HEK293 (cell line): ENCODE measurements at regions not wholly inside any gene's neighbourhood (a gene's known extent, or its start where the extent isn't known, plus 50 kb on each side); places are given as distances from the start of the nearest gene placed in this dataset.

Experiments used
- CTCF ChIA-PET: fragments of 350-600 bp; formaldehyde crosslinking; extraction: SDS; loops from one replicate; lab custom pipeline; 2021; ENCODE audit warnings: antibody characterized with exemption; lab: Yijun Ruan, JAX
- POLR2A ChIA-PET: fragments of 300-600 bp; formaldehyde crosslinking; extraction: SDS; loops from one replicate; lab custom pipeline; 2020; ENCODE audit warnings: antibody characterized with exemption, inconsistent platforms; lab: Yijun Ruan, JAX
- H3K27ac ChIP-seq: fragments of 200-500 bp; sonication (Bioruptor generic); 2 replicates; pipeline ENCODE4 v1.5.1; 2014; ENCODE audit warnings: low read depth, low read length, control low read depth, inconsistent platforms; ENCODE audit errors: extremely low read depth
- H3K36me3 ChIP-seq, 2 experiments: fragments of 200-500 bp in 1 of 2; sonication (Bioruptor generic) in 1 of 2; 1 replicate in 1 of 2; 2 replicates in 1 of 2; pipeline ENCODE4 v1.5.1; 2014 to 2017; ENCODE audit warnings: inconsistent platforms in 2 of 2, low read length in 2 of 2; ENCODE audit not compliant: control insufficient read depth in 2 of 2, insufficient read depth in 1 of 2
- H3K4me1 ChIP-seq: fragments of 200-500 bp; sonication (Bioruptor generic); 2 replicates; pipeline ENCODE4 v1.5.1; 2014; ENCODE audit warnings: mild to moderate bottlenecking, low read length, inconsistent platforms; ENCODE audit not compliant: control insufficient read depth, insufficient read depth
- H3K4me3 ChIP-seq: 2 replicates; pipeline ENCODE4 v1.5.1; 2011; ENCODE audit warnings: low read depth, mild to moderate bottlenecking, control low read depth, low read length, moderate library complexity
- H3K9me3 ChIP-seq: fragments of 200-500 bp; sonication (Bioruptor generic); 2 replicates; pipeline ENCODE4 v1.5.1; 2014; ENCODE audit warnings: low read depth, low read length, inconsistent platforms; ENCODE audit not compliant: control insufficient read depth, insufficient read depth
- ELK4 ChIP-seq: IDR thresholded peaks from 2 replicates; pipeline ENCODE4 v1.6.1; 2011; ENCODE audit warnings: mild to moderate bottlenecking, low read depth, low read length, borderline replicate concordance
- GLIS2 ChIP-seq: fragments of 450-650 bp; formaldehyde crosslinking; IDR thresholded peaks from 2 replicates; pipeline ENCODE4 v1.5.1; 2016; ENCODE audit warnings: missing biosample characterization, missing genetic modification characterization
- HOXC10 ChIP-seq: sonication (generic); formaldehyde crosslinking; IDR thresholded peaks from 2 replicates; pipeline ENCODE4 v1.8.1; 2023; ENCODE audit warnings: mild to moderate bottlenecking, missing genetic modification reagents
- KLF7 ChIP-seq: fragments of 450-650 bp; formaldehyde crosslinking; IDR thresholded peaks from 2 replicates; pipeline ENCODE4 v1.5.1; 2016; ENCODE audit warnings: missing biosample characterization, missing genetic modification characterization, borderline replicate concordance
- KLF8 ChIP-seq: fragments of 450-650 bp; formaldehyde crosslinking; IDR thresholded peaks from 2 replicates; pipeline ENCODE4 v1.5.1; 2016; ENCODE audit warnings: missing biosample characterization, missing genetic modification characterization
- KLF9 ChIP-seq: fragments of 450-650 bp; formaldehyde crosslinking; IDR thresholded peaks from 2 replicates; pipeline ENCODE4 v1.5.1; 2016; ENCODE audit warnings: missing biosample characterization, missing genetic modification characterization, low read depth
- OSR2 ChIP-seq: fragments of 450-650 bp; formaldehyde crosslinking; IDR thresholded peaks from 2 replicates; pipeline ENCODE4 v1.5.1; 2016; ENCODE audit warnings: missing biosample characterization, missing genetic modification characterization
- ZBTB6 ChIP-seq: fragments of 450-650 bp; formaldehyde crosslinking; IDR thresholded peaks from 2 replicates; pipeline ENCODE4 v1.5.1; 2017; ENCODE audit warnings: missing biosample characterization, missing genetic modification characterization
- ZFP3 ChIP-seq: fragments of 450-650 bp; formaldehyde crosslinking; IDR thresholded peaks from 2 replicates; pipeline ENCODE4 v1.5.1; 2016; ENCODE audit warnings: low read depth, missing biosample characterization, missing genetic modification characterization
- ZNF132 ChIP-seq: fragments of 450-650 bp; formaldehyde crosslinking; IDR thresholded peaks from 2 replicates; pipeline ENCODE4 v1.5.1; 2017; ENCODE audit warnings: missing biosample characterization, missing genetic modification characterization, borderline replicate concordance
- ZNF2 ChIP-seq: fragments of 450-650 bp; formaldehyde crosslinking; IDR thresholded peaks from 2 replicates; pipeline ENCODE4 v1.5.1; 2016; ENCODE audit warnings: missing biosample characterization, missing genetic modification characterization
- ZNF221 ChIP-seq: fragments of 450-650 bp; formaldehyde crosslinking; IDR thresholded peaks from 2 replicates; pipeline ENCODE4 v1.5.1; 2017; ENCODE audit warnings: missing biosample characterization, missing genetic modification characterization, borderline replicate concordance
- ZNF248 ChIP-seq: fragments of 450-650 bp; formaldehyde crosslinking; IDR thresholded peaks from 2 replicates; pipeline ENCODE4 v1.5.1; 2017; ENCODE audit warnings: missing biosample characterization, missing genetic modification characterization
- ZNF350 ChIP-seq: fragments of 450-650 bp; formaldehyde crosslinking; IDR thresholded peaks from 2 replicates; pipeline ENCODE4 v1.5.0; 2017; ENCODE audit warnings: missing biosample characterization, mild to moderate bottlenecking, missing genetic modification characterization
- ZNF394 ChIP-seq: fragments of 450-650 bp; formaldehyde crosslinking; IDR thresholded peaks from 2 replicates; pipeline ENCODE4 v1.5.1; 2016; ENCODE audit warnings: missing biosample characterization, missing genetic modification characterization, mild to moderate bottlenecking, moderate library complexity, borderline replicate concordance
- ZNF416 ChIP-seq: fragments of 450-650 bp; formaldehyde crosslinking; IDR thresholded peaks from 2 replicates; pipeline ENCODE4 v1.5.1; 2016; ENCODE audit warnings: missing biosample characterization, missing genetic modification characterization
- ZNF426 ChIP-seq: fragments of 450-650 bp; formaldehyde crosslinking; IDR thresholded peaks from 2 replicates; pipeline ENCODE4 v1.5.1; 2017; ENCODE audit warnings: missing biosample characterization, missing genetic modification characterization, mild to moderate bottlenecking, inconsistent platforms, moderate library complexity
- ZNF473 ChIP-seq: fragments of 450-650 bp; formaldehyde crosslinking; IDR thresholded peaks from 2 replicates; pipeline ENCODE4 v1.5.1; 2017; ENCODE audit warnings: missing biosample characterization, missing genetic modification characterization
- ZNF530 ChIP-seq: fragments of 450-650 bp; formaldehyde crosslinking; IDR thresholded peaks from 2 replicates; pipeline ENCODE4 v1.5.1; 2016; ENCODE audit warnings: low read depth, missing biosample characterization, missing genetic modification characterization
- ZNF639 ChIP-seq: fragments of 450-650 bp; formaldehyde crosslinking; IDR thresholded peaks from 2 replicates; pipeline ENCODE4 v1.5.1; 2016; ENCODE audit warnings: missing biosample characterization, missing genetic modification characterization
- ZNF707 ChIP-seq: fragments of 450-650 bp; formaldehyde crosslinking; IDR thresholded peaks from 2 replicates; pipeline ENCODE4 v1.5.1; 2016; ENCODE audit warnings: missing biosample characterization, missing genetic modification characterization
- ZNF76 ChIP-seq: fragments of 450-650 bp; formaldehyde crosslinking; IDR thresholded peaks from 2 replicates; pipeline ENCODE4; 2016; ENCODE audit warnings: low read depth, missing biosample characterization, missing genetic modification characterization, borderline replicate concordance
- TF ChIP-seq, protein P1 (sequence below): fragments of 450-650 bp; formaldehyde crosslinking; IDR thresholded peaks from 2 replicates; pipeline ENCODE4 v1.5.1; 2016; ENCODE audit warnings: missing biosample characterization, missing genetic modification characterization
- TF ChIP-seq, protein P2 (sequence below): fragments of 450-650 bp; formaldehyde crosslinking; IDR thresholded peaks from 2 replicates; pipeline ENCODE4 v1.5.1; 2017; ENCODE audit warnings: missing biosample characterization, mild to moderate bottlenecking, missing genetic modification characterization, moderate library complexity
- TF ChIP-seq, protein P3 (sequence below): fragments of 450-650 bp; formaldehyde crosslinking; IDR thresholded peaks from 2 replicates; pipeline ENCODE4 v1.5.1; 2016; ENCODE audit warnings: missing biosample characterization, missing genetic modification characterization, borderline replicate concordance

DNA sequence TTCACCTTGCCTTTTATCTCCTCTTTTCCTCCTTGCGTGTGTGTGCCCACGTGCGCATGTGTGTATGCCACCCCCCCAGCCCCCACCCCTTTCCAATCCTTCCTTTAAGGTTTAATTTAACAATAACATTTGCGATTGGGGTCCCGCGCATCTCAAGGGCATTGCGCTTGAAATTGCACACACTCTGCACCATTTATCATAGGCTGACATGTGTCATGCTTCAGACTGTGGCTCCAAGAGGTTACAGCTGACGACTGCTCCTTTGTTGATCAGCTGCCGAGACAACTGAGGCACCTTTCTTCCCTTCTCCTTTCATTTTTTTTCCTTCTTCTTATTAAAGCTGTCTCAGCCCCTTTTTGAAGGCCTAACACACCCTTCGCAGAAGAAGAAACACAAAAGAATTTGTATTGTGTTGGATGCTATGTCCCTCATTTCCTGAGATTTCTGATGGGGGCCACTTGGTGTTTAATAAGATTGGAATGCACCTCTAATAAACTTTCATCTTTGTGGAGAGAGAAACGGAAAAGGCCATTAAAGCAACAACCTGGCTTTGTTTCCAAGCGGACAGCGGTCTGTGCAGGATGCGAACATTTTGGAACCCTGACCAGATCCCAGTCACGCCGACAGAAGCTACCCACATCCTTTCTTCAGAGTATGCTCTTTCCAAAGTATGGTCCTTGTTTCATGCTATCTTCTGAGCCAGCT lies 470.1 kb downstream of the MCTP2 start:
- TF ChIP-seq ZNF132 (tag by site-specific recombination) (no peak), ELK4 (no peak), KLF8 (tag by site-specific recombination) (no peak), KLF9 (no peak), ZNF221 (no peak), GLIS2 (tag by site-specific recombination) (no peak)
- TF ChIP-seq, protein P1, sequence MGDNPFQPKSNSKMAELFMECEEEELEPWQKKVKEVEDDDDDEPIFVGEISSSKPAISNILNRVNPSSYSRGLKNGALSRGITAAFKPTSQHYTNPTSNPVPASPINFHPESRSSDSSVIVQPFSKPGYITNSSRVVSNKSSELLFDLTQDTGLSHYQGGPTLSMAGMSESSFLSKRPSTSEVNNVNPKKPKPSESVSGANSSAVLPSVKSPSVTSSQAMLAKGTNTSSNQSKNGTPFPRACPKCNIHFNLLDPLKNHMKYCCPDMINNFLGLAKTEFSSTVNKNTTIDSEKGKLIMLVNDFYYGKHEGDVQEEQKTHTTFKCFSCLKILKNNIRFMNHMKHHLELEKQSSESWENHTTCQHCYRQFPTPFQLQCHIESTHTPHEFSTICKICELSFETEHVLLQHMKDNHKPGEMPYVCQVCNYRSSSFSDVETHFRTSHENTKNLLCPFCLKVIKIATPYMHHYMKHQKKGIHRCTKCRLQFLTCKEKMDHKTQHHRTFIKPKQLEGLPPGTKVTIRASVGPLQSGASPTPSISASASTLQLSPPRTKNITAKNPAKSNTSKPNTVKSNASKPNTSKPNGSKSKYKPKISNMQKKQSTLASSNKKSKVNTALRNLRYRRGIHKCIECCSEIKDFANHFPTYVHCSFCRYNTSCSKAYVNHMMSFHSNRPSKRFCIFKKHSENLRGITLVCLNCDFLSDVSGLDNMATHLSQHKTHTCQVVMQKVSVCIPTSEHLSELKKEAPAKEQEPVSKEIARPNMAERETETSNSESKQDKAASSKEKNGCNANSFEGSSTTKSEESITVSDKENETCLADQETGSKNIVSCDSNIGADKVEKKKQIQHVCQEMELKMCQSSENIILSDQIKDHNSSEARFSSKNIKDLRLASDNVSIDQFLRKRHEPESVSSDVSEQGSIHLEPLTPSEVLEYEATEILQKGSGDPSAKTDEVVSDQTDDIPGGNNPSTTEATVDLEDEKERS = no peak
- TF ChIP-seq, protein P2, sequence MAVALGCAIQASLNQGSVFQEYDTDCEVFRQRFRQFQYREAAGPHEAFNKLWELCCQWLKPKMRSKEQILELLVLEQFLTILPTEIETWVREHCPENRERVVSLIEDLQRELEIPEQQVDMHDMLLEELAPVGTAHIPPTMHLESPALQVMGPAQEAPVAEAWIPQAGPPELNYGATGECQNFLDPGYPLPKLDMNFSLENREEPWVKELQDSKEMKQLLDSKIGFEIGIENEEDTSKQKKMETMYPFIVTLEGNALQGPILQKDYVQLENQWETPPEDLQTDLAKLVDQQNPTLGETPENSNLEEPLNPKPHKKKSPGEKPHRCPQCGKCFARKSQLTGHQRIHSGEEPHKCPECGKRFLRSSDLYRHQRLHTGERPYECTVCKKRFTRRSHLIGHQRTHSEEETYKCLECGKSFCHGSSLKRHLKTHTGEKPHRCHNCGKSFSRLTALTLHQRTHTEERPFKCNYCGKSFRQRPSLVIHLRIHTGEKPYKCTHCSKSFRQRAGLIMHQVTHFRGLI (tag by site-specific recombination) = no peak
- no peak overlapping the region for H3K4me3 ChIP-seq
- H3K9me3 ChIP-seq = no peaks in the 10 kb centered on the region
- H3K27ac ChIP-seq = no peak overlapping the region
- no peaks in the 10 kb centered on the region for H3K4me1 ChIP-seq
- no peaks in the 10 kb centered on the region for H3K36me3 ChIP-seq
- ChIA-PET POLR2A (no interaction called here), CTCF (interaction anchor here (0.5 kb wide), 1 partner anchor 554 kb away, joined by 3 read pairs; no protein-coding TSS in a partner anchor)

DNA sequence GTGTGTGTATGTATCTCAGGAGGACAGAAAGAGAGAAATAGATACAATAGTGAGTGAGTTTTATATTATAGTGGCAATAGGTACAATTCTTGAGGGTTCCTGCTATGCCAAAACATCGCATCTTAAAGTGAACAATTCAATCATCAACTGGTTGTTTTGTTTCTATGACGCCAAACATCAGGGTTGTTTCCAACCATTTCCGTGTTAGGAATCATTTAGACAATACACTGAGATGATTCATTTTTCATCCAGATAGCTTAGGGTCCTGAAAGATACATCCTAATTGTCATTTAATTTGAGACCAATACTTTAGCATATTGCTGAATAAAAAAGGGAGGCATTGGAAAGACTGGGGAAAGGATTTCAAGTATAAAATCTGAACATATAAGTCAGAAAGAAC lies 472.2 kb downstream of the MCTP2 start:
- H3K9me3 ChIP-seq = no peaks in the 10 kb centered on the region
- H3K4me3 ChIP-seq = no peak overlapping the region
- H3K36me3 ChIP-seq = no peaks in the 10 kb centered on the region
- H3K27ac ChIP-seq = no peak overlapping the region
- POLR2A ChIA-PET = no interaction called here
- CTCF ChIA-PET = interaction anchor here (0.6 kb wide), 1 partner anchor 122 kb away, joined by 4 read pairs; no protein-coding TSS in a partner anchor
- no peaks in the 10 kb centered on the region for H3K4me1 ChIP-seq
- TF ChIP-seq ZBTB6 (tag by site-specific recombination) = no peak
- no peak for TF ChIP-seq KLF7 (tag by site-specific recombination)
- TF ChIP-seq ZFP3 = no peak
- no peak for TF ChIP-seq ZNF426
- TF ChIP-seq ZNF248 (tag by site-specific recombination) = no peak
- TF ChIP-seq ZNF350 (tag by site-specific recombination) = no peak
- no peak for TF ChIP-seq ZNF530
- TF ChIP-seq ZNF639 (tag by site-specific recombination) = no peak
- TF ChIP-seq, protein P3, sequence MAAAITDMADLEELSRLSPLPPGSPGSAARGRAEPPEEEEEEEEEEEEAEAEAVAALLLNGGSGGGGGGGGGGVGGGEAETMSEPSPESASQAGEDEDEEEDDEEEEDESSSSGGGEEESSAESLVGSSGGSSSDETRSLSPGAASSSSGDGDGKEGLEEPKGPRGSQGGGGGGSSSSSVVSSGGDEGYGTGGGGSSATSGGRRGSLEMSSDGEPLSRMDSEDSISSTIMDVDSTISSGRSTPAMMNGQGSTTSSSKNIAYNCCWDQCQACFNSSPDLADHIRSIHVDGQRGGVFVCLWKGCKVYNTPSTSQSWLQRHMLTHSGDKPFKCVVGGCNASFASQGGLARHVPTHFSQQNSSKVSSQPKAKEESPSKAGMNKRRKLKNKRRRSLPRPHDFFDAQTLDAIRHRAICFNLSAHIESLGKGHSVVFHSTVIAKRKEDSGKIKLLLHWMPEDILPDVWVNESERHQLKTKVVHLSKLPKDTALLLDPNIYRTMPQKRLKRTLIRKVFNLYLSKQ (tag by site-specific recombination) = no peak
- no peak for TF ChIP-seq OSR2
- TF ChIP-seq ZNF76 = no peak
- no peak for TF ChIP-seq GLIS2 (tag by site-specific recombination)
- no peak for TF ChIP-seq ZNF2 (tag by site-specific recombination)
- TF ChIP-seq ZNF394 (tag by site-specific recombination) = no peak
- no peak for TF ChIP-seq ZNF416 (tag by site-specific recombination)
- TF ChIP-seq ZNF707 (tag by site-specific recombination) = no peak
- TF ChIP-seq HOXC10 (CRISPR knock-in tag) = no peak
- TF ChIP-seq ZNF473 (tag by site-specific recombination) = no peak
